AG04450 (cell line): ENCODE measurements at regions not wholly inside any gene's neighbourhood (a gene's known extent, or its start where the extent isn't known, plus 50 kb on each side); places are given as distances from the start of the nearest gene placed in this dataset.
"Not testable (repeated sequence)": the region's sequence is repeated elsewhere in the genome, so short reads cannot be mapped to it uniquely, and the experiment has no call there.

Experiments used
- CTCF ChIA-PET: fragments of 300-600, 350-600 bp; formaldehyde crosslinking; extraction: SDS; loops from one replicate; lab custom pipeline; 2022; ENCODE audit warnings: antibody characterized with exemption, inconsistent platforms; lab: Charles Lee
- POLR2A ChIA-PET: fragments of 350-600 bp; formaldehyde crosslinking; extraction: SDS; loops from one replicate; lab custom pipeline; 2021; ENCODE audit warnings: antibody characterized with exemption, inconsistent platforms; lab: Yijun Ruan, JAX
- DNase-seq: peaks from one replicate; pipeline ENCODE4 v3.0.0-alpha.2; 2011; ENCODE audit warnings: low read depth, low spot score
- H3K27ac ChIP-seq: one replicate; pipeline ENCODE4 v1.5.1; 2012; ENCODE audit warnings: low read depth, low read length, control low read depth
- H3K27me3 ChIP-seq: one replicate; pipeline ENCODE4 v1.6.0; 2012; ENCODE audit warnings: low read length; ENCODE audit not compliant: control insufficient read depth, insufficient read depth
- H3K4me3 ChIP-seq: 2 replicates; pipeline ENCODE4 v1.5.1; 2011; ENCODE audit warnings: mild to moderate bottlenecking, low read depth, low read length, control low read depth
- H3K9me3 ChIP-seq: 2 replicates; pipeline ENCODE4 v1.5.1; 2012; ENCODE audit warnings: low read length; ENCODE audit not compliant: control insufficient read depth, insufficient read depth
- CTCF ChIP-seq: IDR thresholded peaks from 2 replicates; pipeline ENCODE4 v1.5.1; 2011; ENCODE audit warnings: low read depth, low read length, control low read depth, inconsistent platforms

DNA sequence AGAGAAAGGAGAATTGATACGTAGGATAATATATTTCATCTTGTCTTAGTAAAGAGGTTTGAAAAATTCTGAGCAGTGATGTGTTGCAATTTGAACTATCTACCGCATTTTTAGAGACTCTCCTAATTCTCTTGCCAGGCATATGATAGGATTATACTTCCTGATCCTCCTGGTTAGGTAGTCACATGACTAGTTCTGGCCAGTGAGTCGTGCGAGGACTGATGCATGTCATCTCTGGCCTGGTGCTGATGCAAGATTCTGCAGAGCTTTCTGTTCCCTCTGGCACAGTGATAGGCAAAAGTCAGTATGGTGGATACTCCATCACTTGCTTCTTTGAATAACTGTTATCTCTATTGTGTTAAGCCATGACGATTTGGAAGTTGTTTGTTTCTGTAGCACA lies 277.6 kb upstream of the NAALADL2 start:
- no peak for DNase-seq
- ChIA-PET CTCF (no interaction called here), POLR2A (no interaction called here)
- no peak for TF ChIP-seq CTCF
- Histone ChIP-seq H3K4me3 (no peak overlapping the region), H3K27ac (no peak overlapping the region), H3K27me3 (no peaks in the 10 kb centered on the region), H3K9me3 (no peaks in the 10 kb centered on the region)

DNA sequence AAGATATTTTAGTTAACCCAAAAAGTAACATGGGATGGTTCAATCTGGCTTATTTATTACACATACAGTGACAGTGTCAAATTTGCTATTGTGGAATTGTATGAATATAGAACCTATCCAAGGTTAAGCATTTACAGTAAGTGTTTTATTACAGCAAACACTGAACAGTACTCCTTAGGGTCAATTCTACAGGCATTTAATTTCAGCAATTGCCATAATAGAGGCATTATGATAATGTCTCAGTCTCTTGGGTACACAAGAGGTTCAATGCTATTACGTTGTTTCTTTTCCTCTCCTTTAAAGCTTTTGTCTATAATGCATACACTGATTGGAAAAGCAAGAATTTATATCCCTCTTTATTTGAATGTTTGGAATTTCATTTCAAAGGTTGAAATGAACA lies 275.7 kb upstream of the NAALADL2 start:
- no peak overlapping the region for H3K27ac ChIP-seq
- no peak overlapping the region for H3K4me3 ChIP-seq
- no peak for DNase-seq
- ChIA-PET POLR2A (no interaction called here), CTCF (no interaction called here)
- TF ChIP-seq CTCF = no peak
- H3K27me3 ChIP-seq = no peaks in the 10 kb centered on the region
- H3K9me3 ChIP-seq = no peaks in the 10 kb centered on the region

DNA sequence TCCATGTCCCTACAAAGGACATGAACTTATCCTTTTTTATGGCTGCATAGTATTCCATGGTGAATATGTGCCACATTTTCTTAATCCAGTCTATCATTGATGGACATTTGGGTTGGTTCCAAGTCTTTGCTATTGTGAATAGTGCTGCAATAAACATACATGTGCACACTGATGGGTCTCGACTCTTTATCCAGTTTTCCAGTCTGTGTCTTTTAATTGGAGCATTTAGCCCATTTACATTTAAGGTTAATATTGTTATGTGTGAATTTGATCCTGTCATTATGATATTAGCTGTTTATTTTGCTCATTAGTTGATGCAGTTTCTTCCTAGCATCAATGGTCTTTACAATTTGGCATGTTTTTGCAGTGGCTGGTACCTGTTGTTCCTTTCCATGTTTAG lies 272.0 kb upstream of the NAALADL2 start:
- H3K27ac ChIP-seq, H3K4me3 ChIP-seq, H3K9me3 ChIP-seq, CTCF ChIA-PET, POLR2A ChIA-PET, DNase-seq, H3K27me3 ChIP-seq: not testable (repeated sequence)

DNA sequence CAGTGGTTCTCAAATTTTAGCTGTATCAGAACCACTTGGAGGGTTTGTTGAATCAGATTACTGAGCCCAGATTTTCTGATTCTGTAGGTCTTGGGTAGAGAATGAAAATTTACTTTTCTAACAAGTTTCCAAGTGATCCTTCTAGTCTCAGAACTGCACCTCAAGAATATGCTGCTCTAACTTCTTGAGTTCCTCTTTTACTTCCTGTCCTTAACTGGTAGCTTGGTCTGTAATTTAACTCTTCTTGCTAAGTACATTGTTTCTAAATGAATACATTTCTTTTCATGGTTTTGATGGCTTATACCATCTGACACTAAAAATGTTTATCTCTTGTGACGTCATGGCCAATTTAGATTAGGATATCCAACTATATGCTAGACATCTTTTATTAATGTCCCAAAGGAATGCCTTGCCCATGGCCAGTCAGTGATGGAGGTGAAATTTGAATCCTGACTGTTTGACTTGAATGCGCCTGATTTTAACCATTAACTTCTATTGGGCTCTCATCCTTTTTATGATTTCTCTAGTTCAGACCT lies 262.6 kb upstream of the NAALADL2 start:
- no peaks in the 10 kb centered on the region for H3K9me3 ChIP-seq
- no peaks in the 10 kb centered on the region for H3K27me3 ChIP-seq
- DNase-seq = no peak
- POLR2A ChIA-PET = no interaction called here
- TF ChIP-seq CTCF = no peak
- CTCF ChIA-PET = no interaction called here
- no peak overlapping the region for H3K27ac ChIP-seq
- no peak overlapping the region for H3K4me3 ChIP-seq

DNA sequence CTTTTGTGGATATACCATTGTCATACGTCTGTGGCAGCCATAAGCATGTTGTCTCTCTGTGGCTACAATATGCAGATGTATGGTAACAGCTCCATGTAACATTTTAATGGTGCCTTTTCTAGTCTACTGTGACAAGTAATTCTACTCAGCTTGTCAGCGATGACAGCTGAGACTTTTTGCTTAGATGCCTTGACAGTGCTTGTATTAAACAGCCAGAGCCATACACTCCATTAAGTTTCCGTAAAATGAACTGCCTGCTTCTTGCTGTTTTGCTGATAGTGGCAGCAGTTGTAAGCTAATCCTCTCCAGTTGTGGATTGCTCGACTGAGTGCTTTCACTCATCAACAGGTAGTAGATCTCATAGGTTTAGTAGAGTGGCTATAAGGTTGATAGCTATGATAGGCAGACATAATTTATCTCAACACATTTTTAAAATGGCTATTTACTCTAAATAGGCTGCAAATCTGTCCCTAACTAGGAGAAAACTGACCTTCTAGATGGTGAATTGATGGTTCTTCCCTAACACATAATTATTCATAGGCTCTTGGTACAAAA lies 260.2 kb upstream of the NAALADL2 start:
- H3K9me3 ChIP-seq = no peaks in the 10 kb centered on the region
- H3K27ac ChIP-seq = no peak overlapping the region
- no peak overlapping the region for H3K4me3 ChIP-seq
- TF ChIP-seq CTCF = no peak
- CTCF ChIA-PET = no interaction called here
- no peak for DNase-seq
- no peaks in the 10 kb centered on the region for H3K27me3 ChIP-seq
- POLR2A ChIA-PET = no interaction called here
